ENCODE measurements at regions not wholly inside any gene's neighbourhood (a gene's known extent, or its start where the extent isn't known, plus 50 kb on each side); places are given as distances from the start of the nearest gene placed in this dataset.

DNA sequence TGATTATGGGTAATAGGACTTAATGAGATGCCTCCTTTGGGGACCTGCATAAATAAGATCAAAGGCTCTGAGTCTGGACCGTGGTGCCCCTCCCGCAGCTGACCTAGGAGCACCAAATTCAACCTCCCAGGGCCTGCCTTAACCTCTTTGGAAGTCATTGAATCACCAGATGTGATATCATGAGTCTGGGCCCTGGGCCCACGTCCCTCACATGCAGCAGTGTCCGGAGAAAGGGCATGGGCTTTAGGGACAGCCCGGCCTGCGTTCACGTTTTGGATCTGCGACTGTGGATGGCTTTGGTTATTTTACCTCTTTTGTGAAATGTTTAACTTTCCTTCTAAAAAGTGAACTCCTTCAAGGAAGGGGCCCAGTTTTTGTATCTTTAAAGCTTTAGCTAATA is 220.0 kb upstream of the KLF6 start:
- DNase-seq (ENCODE audit: extremely low read depth, low read depth) = no peak
- TF ChIP-seq, protein P1, sequence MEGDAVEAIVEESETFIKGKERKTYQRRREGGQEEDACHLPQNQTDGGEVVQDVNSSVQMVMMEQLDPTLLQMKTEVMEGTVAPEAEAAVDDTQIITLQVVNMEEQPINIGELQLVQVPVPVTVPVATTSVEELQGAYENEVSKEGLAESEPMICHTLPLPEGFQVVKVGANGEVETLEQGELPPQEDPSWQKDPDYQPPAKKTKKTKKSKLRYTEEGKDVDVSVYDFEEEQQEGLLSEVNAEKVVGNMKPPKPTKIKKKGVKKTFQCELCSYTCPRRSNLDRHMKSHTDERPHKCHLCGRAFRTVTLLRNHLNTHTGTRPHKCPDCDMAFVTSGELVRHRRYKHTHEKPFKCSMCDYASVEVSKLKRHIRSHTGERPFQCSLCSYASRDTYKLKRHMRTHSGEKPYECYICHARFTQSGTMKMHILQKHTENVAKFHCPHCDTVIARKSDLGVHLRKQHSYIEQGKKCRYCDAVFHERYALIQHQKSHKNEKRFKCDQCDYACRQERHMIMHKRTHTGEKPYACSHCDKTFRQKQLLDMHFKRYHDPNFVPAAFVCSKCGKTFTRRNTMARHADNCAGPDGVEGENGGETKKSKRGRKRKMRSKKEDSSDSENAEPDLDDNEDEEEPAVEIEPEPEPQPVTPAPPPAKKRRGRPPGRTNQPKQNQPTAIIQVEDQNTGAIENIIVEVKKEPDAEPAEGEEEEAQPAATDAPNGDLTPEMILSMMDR (IDR thresholded peaks at IDR 0.05; ENCODE audit: low read depth, low read length, missing control alignments) = no peak
- H3K4me3 ChIP-seq (replicated peaks; ENCODE audit: low read depth, low read length) = no peak overlapping the region

GRCh38 chr10:4004144-4004543 is 219.1 kb upstream of the KLF6 start:
- TF ChIP-seq, protein P1 (IDR thresholded peaks at IDR 0.05; ENCODE audit: low read depth, low read length, missing control alignments) = no peak
- no peak for DNase-seq (ENCODE audit: extremely low read depth, low read depth)

DNA sequence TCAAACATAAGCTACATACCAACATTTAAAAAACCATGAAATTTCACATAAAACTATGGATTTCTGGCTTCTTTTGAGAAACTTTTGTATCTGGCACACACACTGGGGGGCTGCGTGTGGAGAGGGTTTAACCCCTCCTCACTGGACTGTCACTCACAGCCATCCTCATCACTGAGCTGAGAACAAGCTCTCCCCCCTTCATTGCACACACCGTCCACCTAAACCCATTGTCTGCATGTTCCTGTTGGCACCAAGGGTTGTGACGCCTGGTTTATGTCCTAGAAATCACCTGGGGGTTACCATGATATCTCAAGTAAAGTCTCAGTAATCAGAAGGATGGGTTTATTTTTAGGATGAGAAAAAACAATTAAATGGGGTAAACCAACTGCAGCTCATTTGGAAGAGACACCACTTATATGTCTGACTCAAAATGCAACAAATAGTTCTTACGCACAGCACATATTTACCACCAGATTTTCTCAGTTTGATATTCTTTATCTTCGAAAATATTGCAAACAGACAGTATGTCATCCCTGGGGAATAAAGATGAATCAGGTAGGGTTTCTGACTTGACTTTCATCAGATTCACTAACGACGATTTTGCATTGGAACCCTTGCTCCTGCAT is 218.5 kb upstream of the KLF6 start:
- TF ChIP-seq, protein P1 (IDR thresholded peaks at IDR 0.05; ENCODE audit: low read depth, low read length, missing control alignments) = no peak
- H3K4me3 ChIP-seq (replicated peaks; ENCODE audit: low read depth, low read length) = no peak overlapping the region
- DNase-seq (ENCODE audit: extremely low read depth, low read depth) = no peak

More at GRCh38 chr10:4004144-4004543, 219.1 kb upstream of the KLF6 start:
- H3K4me3 ChIP-seq (replicated peaks; ENCODE audit: low read depth, low read length) = no peak overlapping the region

GRCh38 chr10:4001811-4002210 is 216.8 kb upstream of the KLF6 start:
- TF ChIP-seq, protein P1 (IDR thresholded peaks at IDR 0.05; ENCODE audit: low read depth, low read length, missing control alignments) = no peak
- H3K4me3 ChIP-seq (replicated peaks; ENCODE audit: low read depth, low read length) = no peak overlapping the region
- no peak for DNase-seq (ENCODE audit: extremely low read depth, low read depth)

GRCh38 chr10:3999642-4000041 is 214.6 kb upstream of the KLF6 start:
- no peak overlapping the region for H3K4me3 ChIP-seq (replicated peaks; ENCODE audit: low read depth, low read length)
- DNase-seq (ENCODE audit: extremely low read depth, low read depth) = no peak
- TF ChIP-seq, protein P1 (IDR thresholded peaks at IDR 0.05; ENCODE audit: low read depth, low read length, missing control alignments) = no peak

DNA sequence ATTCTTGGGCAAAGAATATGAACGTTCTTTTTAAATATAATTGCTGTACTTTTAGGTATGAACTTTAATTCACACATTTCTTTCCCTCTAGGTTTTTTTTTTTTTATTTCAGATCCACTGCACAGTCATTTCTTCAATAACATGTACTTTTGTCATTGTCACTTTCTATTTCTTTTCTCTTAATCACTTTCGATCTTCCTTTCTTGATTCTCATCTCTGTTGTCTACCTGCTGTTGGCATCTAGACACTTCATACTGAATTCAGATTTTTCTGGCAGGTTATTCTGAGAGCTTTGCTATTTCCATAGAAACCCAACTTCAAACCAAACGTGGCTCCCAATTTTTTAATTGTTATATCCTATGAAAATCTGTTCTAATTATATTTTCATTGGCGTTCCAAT is 211.7 kb upstream of the KLF6 start:
- DNase-seq (ENCODE audit: extremely low read depth, low read depth) = no peak
- no peak overlapping the region for H3K4me3 ChIP-seq (replicated peaks; ENCODE audit: low read depth, low read length)
- TF ChIP-seq, protein P1 (IDR thresholded peaks at IDR 0.05; ENCODE audit: low read depth, low read length, missing control alignments) = no peak
